ENCODE measurements at regions not wholly inside any gene's neighbourhood (a gene's known extent, or its start where the extent isn't known, plus 50 kb on each side); places are given as distances from the start of the nearest gene placed in this dataset.
"Not testable (repeated sequence)": the region's sequence is repeated elsewhere in the genome, so short reads cannot be mapped to it uniquely, and the experiment has no call there.

GRCh38 chr1:29396438-29397255 is 160.3 kb downstream of the PTPRU start:
- no peak for DNase-seq

GRCh38 chr1:29395736-29396437 is 159.6 kb downstream of the PTPRU start:
- DNase-seq = no peak

GRCh38 chr1:29394521-29395225 is 158.4 kb downstream of the PTPRU start:
- DNase-seq = no peak

- no peak for DNase-seq
Measured at GRCh38 chr1:29393451-29393826, 157.1 kb downstream of the PTPRU start.

- DNase-seq = no peak
Measured at GRCh38 chr1:29392486-29393450, 156.4 kb downstream of the PTPRU start.

GRCh38 chr1:29392036-29392435 is 155.7 kb downstream of the PTPRU start:
- no peak for DNase-seq

GRCh38 chr1:29391362-29391880 is 155.1 kb downstream of the PTPRU start:
- no peak for DNase-seq

GRCh38 chr1:29390491-29391361 is 154.4 kb downstream of the PTPRU start:
- no peak for DNase-seq

- DNase-seq = no peak
Measured at GRCh38 chr1:29390075-29390474, 153.8 kb downstream of the PTPRU start.

GRCh38 chr1:29389533-29390041 is 153.3 kb downstream of the PTPRU start:
- DNase-seq = no peak

GRCh38 chr1:29388884-29389283 is 152.6 kb downstream of the PTPRU start:
- no peak for DNase-seq

- no peak for DNase-seq
Measured at GRCh38 chr1:29388170-29388569, 151.8 kb downstream of the PTPRU start.

GRCh38 chr1:29387210-29387609 is 150.9 kb downstream of the PTPRU start:
- no peak for DNase-seq

- not testable (repeated sequence) for DNase-seq
Measured at GRCh38 chr1:29386453-29386852, 150.1 kb downstream of the PTPRU start.

- no peak for DNase-seq
Measured at GRCh38 chr1:29385966-29386365, 149.6 kb downstream of the PTPRU start.

GRCh38 chr1:29384496-29385015 is 148.2 kb downstream of the PTPRU start:
- DNase-seq = no peak

- no peak for DNase-seq
Measured at GRCh38 chr1:29383746-29384371, 147.5 kb downstream of the PTPRU start.

GRCh38 chr1:29382851-29383745 is 146.8 kb downstream of the PTPRU start:
- DNase-seq = no peak

GRCh38 chr1:29381426-29381825 is 145.1 kb downstream of the PTPRU start:
- no peak for DNase-seq

All from CD4-positive, alpha-beta T cell treated with Interleukin-1 beta for 1 hour (primary cell).